ENCODE measurements at regions not wholly inside any gene's neighbourhood (a gene's known extent, or its start where the extent isn't known, plus 50 kb on each side); places are given as distances from the start of the nearest gene placed in this dataset.
"Not testable (repeated sequence)": the region's sequence is repeated elsewhere in the genome, so short reads cannot be mapped to it uniquely, and the experiment has no call there.

DNA sequence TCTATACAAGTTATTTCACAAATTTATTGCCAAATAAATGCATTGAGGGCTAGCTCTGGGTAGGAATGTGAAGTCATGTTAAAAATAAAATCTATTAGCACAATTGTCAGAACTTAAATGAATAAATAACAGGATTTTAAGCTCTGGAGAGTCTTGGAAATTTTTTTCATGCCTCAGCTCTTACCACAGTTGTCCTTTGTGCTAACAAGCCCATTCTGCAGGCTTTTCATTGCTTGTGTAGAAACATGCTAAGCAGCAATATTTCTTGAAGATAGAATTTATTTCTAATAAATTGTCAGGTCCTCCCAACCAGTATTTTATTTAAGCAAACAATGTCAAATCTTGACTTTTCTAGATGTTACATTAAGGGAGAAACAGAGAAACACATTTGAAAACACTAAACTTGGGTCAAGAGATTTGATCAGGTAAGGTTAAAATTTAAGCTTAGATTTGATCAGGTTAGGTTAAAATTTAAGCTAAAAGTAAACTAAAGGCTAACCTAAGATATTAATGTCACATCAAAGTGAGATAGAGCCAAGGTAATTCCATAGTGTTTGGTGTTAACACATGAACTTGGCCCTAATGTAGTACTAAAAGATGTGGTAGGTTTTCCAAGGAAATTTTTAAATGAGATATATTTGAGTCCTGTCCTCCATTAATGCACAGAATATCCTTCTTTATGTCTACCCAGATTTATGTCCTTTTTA is 179.1 kb upstream of the IL1RAPL1 start:
- no peak overlapping the region for H3K9ac ChIP-seq (ENCODE audit: low read depth in 2 of 2, low read length in 2 of 2)
- no peaks in the 10 kb centered on the region for H3K36me3 ChIP-seq
- TF ChIP-seq CTCF (IDR thresholded peaks at IDR 0.05), result no peak
- no peak overlapping the region for H3K4me3 ChIP-seq
- no peak for DNase-seq
- no peak overlapping the region for H3K27ac ChIP-seq
- intact Hi-C loops (cut with DNase I), result no loop called here
- H3K27me3 ChIP-seq, result no peaks in the 10 kb centered on the region
- no peaks in the 10 kb centered on the region for H3K4me1 ChIP-seq
- no peaks in the 10 kb centered on the region for H3K9me3 ChIP-seq

GRCh38 chrX:28398342-28398741 is 188.9 kb upstream of the IL1RAPL1 start:
- no peak for DNase-seq
- no peak overlapping the region for H3K4me3 ChIP-seq
- intact Hi-C loops (cut with DNase I), result no loop called here
- no peak for TF ChIP-seq CTCF (IDR thresholded peaks at IDR 0.05)
- H3K9ac ChIP-seq (ENCODE audit: low read depth in 2 of 2, low read length in 2 of 2), result no peak overlapping the region
- H3K9me3 ChIP-seq, result no peaks in the 10 kb centered on the region
- H3K27ac ChIP-seq, result no peak overlapping the region
- H3K27me3 ChIP-seq, result no peaks in the 10 kb centered on the region
- H3K4me1 ChIP-seq, result no peaks in the 10 kb centered on the region
- H3K36me3 ChIP-seq, result no peaks in the 10 kb centered on the region

- intact Hi-C loops (cut with DNase I), result no loop called here
- Histone ChIP-seq H3K4me1 (no peaks in the 10 kb centered on the region), H3K9ac (ENCODE audit: low read depth in 2 of 2, low read length in 2 of 2) (no peak overlapping the region), H3K27me3 (no peaks in the 10 kb centered on the region), H3K27ac (no peak overlapping the region), H3K4me3 (no peak overlapping the region), H3K36me3 (no peaks in the 10 kb centered on the region), H3K9me3 (no peaks in the 10 kb centered on the region)
- no peak for DNase-seq
- TF ChIP-seq CTCF (IDR thresholded peaks at IDR 0.05), result no peak
Measured at GRCh38 chrX:28391528-28391927, 195.7 kb upstream of the IL1RAPL1 start.

DNA sequence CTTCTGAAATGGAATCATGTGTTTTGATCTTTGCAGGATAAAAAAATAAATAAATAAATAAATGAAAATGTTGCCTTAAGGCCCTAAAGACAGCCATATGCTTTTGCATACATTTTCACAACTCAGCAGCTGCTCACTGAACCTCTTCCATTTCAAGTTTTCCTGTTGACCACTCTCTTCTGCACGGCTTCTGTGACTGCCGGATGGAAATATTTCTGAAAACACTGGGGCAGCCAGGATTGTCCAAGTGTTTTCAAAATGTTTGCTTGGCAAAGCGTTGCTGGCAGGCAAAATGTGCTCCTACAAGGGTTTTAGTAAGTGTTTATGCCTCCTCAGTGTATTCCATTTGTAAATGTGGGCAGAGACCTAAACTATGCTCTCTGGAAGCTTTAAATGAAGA is 208.1 kb upstream of the IL1RAPL1 start:
- Histone ChIP-seq H3K36me3 (no peaks in the 10 kb centered on the region), H3K9me3 (no peaks in the 10 kb centered on the region), H3K4me3 (no peak overlapping the region), H3K27ac (no peak overlapping the region), H3K27me3 (no peaks in the 10 kb centered on the region), H3K9ac (ENCODE audit: low read depth in 2 of 2, low read length in 2 of 2) (no peak overlapping the region), H3K4me1 (no peaks in the 10 kb centered on the region)
- intact Hi-C loops (cut with DNase I), result no loop called here
- TF ChIP-seq CTCF (IDR thresholded peaks at IDR 0.05), result no peak
- no peak for DNase-seq

DNA sequence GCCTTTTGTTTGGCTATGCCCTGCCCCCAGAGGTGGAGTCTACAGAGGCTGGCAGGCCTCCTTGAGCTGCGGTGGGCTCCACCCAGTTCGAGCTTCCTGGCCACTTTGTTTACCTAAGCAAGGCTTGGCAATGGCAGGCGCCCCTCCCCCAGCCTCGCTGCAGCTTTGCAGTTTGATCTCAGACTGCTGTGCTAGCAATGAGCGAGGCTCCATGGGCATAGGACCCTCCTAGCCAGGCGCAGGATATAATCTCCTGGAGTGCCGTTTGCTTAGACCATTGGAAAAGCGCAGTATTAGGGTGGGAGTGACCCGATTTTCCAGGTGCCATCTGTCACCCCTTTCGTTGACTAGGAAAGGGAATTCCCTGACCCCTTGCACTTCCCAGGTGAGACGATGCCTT is 219.6 kb upstream of the IL1RAPL1 start:
- H3K4me3 ChIP-seq; H3K9ac ChIP-seq (ENCODE audit: low read depth in 2 of 2, low read length in 2 of 2); intact Hi-C loops (cut with DNase I); H3K9me3 ChIP-seq; H3K27me3 ChIP-seq; H3K36me3 ChIP-seq; H3K27ac ChIP-seq; H3K4me1 ChIP-seq; DNase-seq: not testable (repeated sequence)

DNA sequence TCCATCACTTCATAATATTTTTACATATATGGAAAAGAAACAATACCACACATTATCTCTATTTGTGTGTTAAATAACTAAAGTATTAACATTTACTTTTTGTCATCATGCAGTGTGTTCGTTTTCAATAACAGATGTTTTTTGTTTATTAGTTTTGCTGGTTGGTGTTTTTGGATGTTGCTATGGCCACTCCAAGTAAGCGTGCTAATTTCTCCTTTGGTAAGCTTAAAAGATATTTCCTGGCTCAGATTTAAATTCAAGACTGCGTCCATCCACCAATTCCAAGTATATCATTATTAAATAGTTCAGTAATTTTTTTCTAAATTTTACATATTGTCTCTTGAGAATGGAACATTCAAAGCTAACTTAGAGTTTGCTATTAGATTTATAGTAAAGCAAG is 235.4 kb upstream of the IL1RAPL1 start:
- no peaks in the 10 kb centered on the region for H3K27me3 ChIP-seq
- H3K36me3 ChIP-seq, result no peaks in the 10 kb centered on the region
- no peaks in the 10 kb centered on the region for H3K4me1 ChIP-seq
- intact Hi-C loops (cut with DNase I), result no loop called here
- H3K9me3 ChIP-seq, result no peaks in the 10 kb centered on the region
- no peak for TF ChIP-seq CTCF (IDR thresholded peaks at IDR 0.05)
- DNase-seq, result no peak
- H3K4me3 ChIP-seq, result no peak overlapping the region
- H3K27ac ChIP-seq, result no peak overlapping the region
- no peak overlapping the region for H3K9ac ChIP-seq (ENCODE audit: low read depth in 2 of 2, low read length in 2 of 2)

All from colonic mucosa (tissue), 4 donors.